ENCODE measurements at regions not wholly inside any gene's neighbourhood (a gene's known extent, or its start where the extent isn't known, plus 50 kb on each side); places are given as distances from the start of the nearest gene placed in this dataset.

DNA sequence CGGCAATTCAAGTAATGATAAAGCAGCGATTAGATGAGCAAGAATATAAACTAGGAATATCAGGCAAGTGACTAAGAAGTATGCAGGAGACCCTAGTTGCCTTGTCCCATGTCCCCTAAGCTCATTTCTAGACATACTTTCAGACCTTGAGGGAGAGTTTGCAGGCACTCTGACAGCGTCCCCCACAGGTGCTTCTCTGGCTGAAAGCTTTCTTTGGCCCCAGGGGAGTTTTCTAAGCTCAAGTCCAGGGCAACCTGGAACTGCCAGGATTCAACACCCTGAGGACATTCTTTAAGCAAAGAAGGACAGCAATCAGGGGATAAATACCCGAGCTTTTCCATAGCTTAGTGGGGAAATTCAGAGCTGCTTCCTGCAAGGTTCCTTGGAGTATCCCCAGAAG, 308.1 kb upstream of the CHST9 start:
- no peak overlapping the region for H3K27ac ChIP-seq (replicated peaks)
- no peaks in the 10 kb centered on the region for H3K27me3 ChIP-seq (ENCODE audit: insufficient read depth, poor library complexity, severe bottlenecking)
- no peak overlapping the region for H3K4me3 ChIP-seq (replicated peaks; ENCODE audit: insufficient read depth, low read length)
- DNase-seq (ENCODE audit: low read depth in 1 of 2, low spot score in 1 of 2) = no peak
- TF ChIP-seq POLR2AphosphoS5 (IDR thresholded peaks at IDR 0.05; ENCODE audit: low read depth) = no peak
- TF ChIP-seq, protein P1, sequence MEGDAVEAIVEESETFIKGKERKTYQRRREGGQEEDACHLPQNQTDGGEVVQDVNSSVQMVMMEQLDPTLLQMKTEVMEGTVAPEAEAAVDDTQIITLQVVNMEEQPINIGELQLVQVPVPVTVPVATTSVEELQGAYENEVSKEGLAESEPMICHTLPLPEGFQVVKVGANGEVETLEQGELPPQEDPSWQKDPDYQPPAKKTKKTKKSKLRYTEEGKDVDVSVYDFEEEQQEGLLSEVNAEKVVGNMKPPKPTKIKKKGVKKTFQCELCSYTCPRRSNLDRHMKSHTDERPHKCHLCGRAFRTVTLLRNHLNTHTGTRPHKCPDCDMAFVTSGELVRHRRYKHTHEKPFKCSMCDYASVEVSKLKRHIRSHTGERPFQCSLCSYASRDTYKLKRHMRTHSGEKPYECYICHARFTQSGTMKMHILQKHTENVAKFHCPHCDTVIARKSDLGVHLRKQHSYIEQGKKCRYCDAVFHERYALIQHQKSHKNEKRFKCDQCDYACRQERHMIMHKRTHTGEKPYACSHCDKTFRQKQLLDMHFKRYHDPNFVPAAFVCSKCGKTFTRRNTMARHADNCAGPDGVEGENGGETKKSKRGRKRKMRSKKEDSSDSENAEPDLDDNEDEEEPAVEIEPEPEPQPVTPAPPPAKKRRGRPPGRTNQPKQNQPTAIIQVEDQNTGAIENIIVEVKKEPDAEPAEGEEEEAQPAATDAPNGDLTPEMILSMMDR (IDR thresholded peaks at IDR 0.05; ENCODE audit: insufficient read depth, low read length) = no peak
- TF ChIP-seq SPI1 (IDR thresholded peaks at IDR 0.05; ENCODE audit: borderline replicate concordance, low read depth) = no peak
- TF ChIP-seq, protein P2, sequence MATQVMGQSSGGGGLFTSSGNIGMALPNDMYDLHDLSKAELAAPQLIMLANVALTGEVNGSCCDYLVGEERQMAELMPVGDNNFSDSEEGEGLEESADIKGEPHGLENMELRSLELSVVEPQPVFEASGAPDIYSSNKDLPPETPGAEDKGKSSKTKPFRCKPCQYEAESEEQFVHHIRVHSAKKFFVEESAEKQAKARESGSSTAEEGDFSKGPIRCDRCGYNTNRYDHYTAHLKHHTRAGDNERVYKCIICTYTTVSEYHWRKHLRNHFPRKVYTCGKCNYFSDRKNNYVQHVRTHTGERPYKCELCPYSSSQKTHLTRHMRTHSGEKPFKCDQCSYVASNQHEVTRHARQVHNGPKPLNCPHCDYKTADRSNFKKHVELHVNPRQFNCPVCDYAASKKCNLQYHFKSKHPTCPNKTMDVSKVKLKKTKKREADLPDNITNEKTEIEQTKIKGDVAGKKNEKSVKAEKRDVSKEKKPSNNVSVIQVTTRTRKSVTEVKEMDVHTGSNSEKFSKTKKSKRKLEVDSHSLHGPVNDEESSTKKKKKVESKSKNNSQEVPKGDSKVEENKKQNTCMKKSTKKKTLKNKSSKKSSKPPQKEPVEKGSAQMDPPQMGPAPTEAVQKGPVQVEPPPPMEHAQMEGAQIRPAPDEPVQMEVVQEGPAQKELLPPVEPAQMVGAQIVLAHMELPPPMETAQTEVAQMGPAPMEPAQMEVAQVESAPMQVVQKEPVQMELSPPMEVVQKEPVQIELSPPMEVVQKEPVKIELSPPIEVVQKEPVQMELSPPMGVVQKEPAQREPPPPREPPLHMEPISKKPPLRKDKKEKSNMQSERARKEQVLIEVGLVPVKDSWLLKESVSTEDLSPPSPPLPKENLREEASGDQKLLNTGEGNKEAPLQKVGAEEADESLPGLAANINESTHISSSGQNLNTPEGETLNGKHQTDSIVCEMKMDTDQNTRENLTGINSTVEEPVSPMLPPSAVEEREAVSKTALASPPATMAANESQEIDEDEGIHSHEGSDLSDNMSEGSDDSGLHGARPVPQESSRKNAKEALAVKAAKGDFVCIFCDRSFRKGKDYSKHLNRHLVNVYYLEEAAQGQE (IDR thresholded peaks at IDR 0.05; ENCODE audit: insufficient replicate concordance, low read depth) = no peak
- no peak for TF ChIP-seq GABPA (IDR thresholded peaks at IDR 0.05; ENCODE audit: low read depth)

DNA sequence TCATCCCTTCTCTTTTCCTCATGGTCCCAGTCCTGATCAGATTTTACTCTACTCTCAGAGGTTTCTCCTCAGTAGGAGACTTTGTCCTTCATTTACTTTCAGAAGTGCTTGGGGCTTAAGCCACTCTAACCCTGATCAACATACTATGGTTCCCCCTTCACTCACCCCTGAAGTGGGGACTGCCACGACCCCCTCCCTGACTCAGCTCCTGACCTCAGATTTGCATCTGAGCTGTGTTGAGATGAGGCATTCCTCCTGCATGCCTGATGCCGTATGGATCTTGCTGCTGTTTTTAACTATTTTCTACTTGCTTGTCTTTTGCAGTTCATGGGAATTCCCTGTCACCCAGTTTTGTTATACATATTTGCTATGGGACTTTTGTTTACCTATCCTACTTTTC, 306.7 kb upstream of the CHST9 start:
- no peak overlapping the region for H3K4me3 ChIP-seq (replicated peaks; ENCODE audit: insufficient read depth, low read length)
- DNase-seq (ENCODE audit: low read depth in 1 of 2, low spot score in 1 of 2) = no peak
- H3K27ac ChIP-seq (replicated peaks) = no peak overlapping the region
- TF ChIP-seq, protein P2 (IDR thresholded peaks at IDR 0.05; ENCODE audit: insufficient replicate concordance, low read depth) = no peak
- TF ChIP-seq SPI1 (IDR thresholded peaks at IDR 0.05; ENCODE audit: borderline replicate concordance, low read depth) (no peak), POLR2AphosphoS5 (IDR thresholded peaks at IDR 0.05; ENCODE audit: low read depth) (no peak), GABPA (IDR thresholded peaks at IDR 0.05; ENCODE audit: low read depth) (no peak)
- TF ChIP-seq, protein P1 (IDR thresholded peaks at IDR 0.05; ENCODE audit: insufficient read depth, low read length) = no peak
- H3K27me3 ChIP-seq (ENCODE audit: insufficient read depth, poor library complexity, severe bottlenecking) = no peaks in the 10 kb centered on the region

DNA sequence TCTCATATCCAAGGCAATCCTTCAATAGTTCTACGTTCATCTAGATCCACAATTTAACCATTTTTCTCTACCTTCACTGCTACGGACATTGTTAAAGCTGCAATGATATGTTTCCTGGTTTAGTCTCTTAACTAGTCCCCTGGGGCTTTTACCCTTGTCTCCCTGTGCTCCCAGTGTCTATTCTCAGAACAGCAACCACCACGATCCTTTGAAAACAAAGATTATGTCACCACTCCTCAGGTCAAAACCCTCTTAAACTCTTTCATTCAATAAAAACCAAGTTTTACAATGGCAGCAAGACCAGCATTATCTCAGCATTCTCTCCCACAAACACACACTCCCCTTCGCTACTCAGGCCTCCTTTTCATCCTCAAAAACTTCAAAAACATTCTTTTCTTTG, 298.2 kb upstream of the CHST9 start:
- no peak for TF ChIP-seq POLR2AphosphoS5 (IDR thresholded peaks at IDR 0.05; ENCODE audit: low read depth)
- TF ChIP-seq GABPA (IDR thresholded peaks at IDR 0.05; ENCODE audit: low read depth) = no peak
- TF ChIP-seq, protein P1 (IDR thresholded peaks at IDR 0.05; ENCODE audit: insufficient read depth, low read length) = no peak
- TF ChIP-seq, protein P2 (IDR thresholded peaks at IDR 0.05; ENCODE audit: insufficient replicate concordance, low read depth) = no peak
- no peak for DNase-seq (ENCODE audit: low read depth in 1 of 2, low spot score in 1 of 2)
- Histone ChIP-seq H3K27ac (replicated peaks) (no peak overlapping the region), H3K4me3 (replicated peaks; ENCODE audit: insufficient read depth, low read length) (no peak overlapping the region), H3K27me3 (ENCODE audit: insufficient read depth, poor library complexity, severe bottlenecking) (no peaks in the 10 kb centered on the region)

Measured in HL-60 (cell line).